ENCODE measurements at regions not wholly inside any gene's neighbourhood (a gene's known extent, or its start where the extent isn't known, plus 50 kb on each side); places are given as distances from the start of the nearest gene placed in this dataset.

GRCh38 chr2:158049129-158049855 is 52.4 kb upstream of the UPP2 start:
- DNase-seq (ENCODE audit: low spot score), result no peak

GRCh38 chr2:158048327-158048726 is 53.3 kb upstream of the UPP2 start:
- no peak for DNase-seq (ENCODE audit: low spot score)

GRCh38 chr2:158047156-158047611 is 54.5 kb upstream of the UPP2 start:
- DNase-seq (ENCODE audit: low spot score), result no peak

DNA sequence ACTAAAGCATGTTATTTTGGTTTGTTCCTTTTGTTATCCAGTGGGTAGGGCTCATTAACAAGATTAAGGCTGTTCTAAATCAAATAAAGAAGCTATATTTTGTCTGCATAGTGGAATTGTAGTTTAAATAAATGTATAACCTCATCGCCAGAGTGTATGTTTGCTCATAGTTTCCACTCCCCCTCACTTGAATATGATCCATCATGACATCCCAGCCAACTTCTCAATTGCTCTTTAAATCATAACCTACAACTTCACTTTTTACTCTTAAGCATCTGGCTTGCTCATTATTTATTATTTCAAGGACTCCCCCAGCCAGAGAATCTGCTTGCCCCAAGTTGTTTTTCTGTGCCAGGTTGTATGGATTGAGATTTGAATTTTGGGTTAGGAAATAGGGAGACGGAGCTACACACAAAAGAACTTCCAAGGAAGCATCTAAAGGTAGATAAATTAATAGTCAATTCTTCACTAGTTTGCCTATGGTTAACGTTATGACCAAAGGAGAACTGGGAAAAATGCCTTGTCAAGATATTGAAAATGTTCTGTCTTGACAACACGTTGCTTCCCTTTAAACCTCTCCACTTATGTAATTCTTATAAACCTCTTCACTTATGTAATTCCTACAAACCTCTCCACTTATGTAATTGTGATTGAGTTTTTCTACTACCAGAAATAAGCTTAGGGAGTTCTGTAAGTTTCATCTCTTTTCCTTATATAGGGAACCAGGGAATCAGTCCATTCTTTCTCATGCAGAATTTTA is 55.4 kb upstream of the UPP2 start:
- no peak for DNase-seq (ENCODE audit: low spot score)

DNA sequence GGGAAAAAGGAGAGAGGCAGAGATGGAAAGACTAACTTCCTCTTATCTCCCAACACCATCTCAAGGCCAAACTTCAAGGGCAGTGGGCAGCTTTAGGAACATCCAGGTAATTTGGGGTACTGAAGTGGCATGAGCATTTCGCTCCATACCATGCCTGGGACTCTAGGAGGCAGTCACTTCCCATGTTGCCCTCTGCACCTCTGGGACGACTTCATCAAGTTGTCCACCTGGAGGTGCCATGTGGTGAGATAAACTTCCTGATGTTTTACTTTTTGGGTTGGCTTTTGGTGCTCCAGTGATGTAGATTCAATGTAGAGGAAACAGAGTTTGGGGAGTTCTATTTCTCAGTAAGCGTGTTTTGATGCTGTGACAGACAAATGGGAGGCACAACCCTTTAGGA is 56.3 kb upstream of the UPP2 start:
- DNase-seq (ENCODE audit: low spot score), result no peak

- DNase-seq (ENCODE audit: low spot score), result no peak
Observed at GRCh38 chr2:158043181-158043948, 58.3 kb upstream of the UPP2 start.

GRCh38 chr2:158042666-158043065 is 59.0 kb upstream of the UPP2 start:
- no peak for DNase-seq (ENCODE audit: low spot score)

DNA sequence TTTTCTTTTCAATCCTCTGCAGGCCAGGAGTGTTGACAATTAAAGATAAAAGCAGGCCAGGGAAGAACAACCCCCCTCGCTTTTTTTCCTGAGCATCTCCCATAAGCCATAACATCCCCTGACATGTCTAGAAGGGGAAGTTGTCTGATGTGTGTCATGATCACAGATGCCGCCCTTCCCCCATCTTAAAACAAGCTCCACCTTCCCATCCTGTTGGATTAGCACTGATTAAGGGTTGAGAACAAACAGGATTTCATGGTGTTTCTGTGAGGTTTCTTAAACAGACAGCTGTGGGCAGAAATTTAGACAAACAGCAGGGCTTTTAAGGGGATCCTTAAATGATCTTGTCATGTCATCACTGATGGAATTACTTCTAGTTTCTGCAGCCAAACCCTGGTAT is 59.4 kb upstream of the UPP2 start:
- DNase-seq (ENCODE audit: low spot score), result no peak

DNA sequence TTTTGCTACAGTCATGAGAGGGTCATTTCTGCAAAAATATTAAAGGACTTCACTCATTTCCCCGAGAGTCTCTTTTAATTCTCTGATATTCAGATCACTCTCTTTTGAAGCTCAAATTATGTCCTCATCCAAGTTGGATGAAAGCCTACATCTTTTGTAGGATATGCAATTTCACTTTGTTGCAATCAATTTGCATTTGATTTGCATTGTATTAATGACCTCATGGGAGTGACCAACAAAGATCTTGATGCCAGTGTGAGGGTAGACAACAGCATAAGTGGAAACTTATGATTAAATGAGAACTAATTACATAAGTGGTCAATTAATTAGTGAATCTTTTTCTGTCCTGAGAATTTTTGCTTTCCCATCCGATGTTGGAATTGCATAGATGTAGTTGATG is 60.3 kb upstream of the UPP2 start:
- no peak for DNase-seq (ENCODE audit: low spot score)

GRCh38 chr2:158038901-158039300 is 62.8 kb upstream of the UPP2 start:
- DNase-seq (ENCODE audit: low spot score), result no peak

DNA sequence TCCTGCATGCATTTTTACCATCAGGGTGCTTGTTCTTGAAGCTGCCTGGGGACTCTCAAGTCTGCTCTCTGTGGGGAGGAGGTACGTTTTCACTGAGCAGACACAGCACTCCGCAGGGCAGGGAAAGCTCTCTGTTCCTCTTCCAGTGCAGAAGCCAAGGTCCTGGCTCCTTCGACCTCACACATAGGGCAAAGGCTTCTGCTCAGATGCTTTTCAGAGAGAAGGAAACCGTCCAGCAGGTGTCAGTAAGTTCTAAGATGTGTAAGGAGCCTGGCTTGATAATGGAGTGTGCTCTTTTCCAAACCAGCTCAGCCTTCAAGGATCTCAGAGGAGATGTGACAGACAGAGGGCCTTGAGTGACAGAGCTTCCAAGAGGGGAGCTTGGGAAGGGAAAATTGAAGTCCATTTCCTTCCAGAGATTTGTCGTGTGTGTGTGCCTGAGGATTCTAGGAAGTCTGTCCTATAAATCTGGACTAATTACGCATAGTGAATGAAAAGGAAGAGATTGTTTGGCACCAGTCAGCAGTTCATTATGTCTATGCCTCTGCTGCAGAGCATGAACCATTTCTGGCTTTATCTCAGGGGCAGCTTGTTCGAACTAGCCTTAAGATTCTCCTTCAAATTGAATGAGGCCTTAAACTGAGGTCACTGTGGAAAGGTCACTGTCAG is 67.3 kb upstream of the UPP2 start:
- DNase-seq (ENCODE audit: low spot score), result peak; percentile 72

GRCh38 chr2:158031371-158031770 is 70.3 kb upstream of the UPP2 start:
- DNase-seq (ENCODE audit: low spot score), result no peak

DNA sequence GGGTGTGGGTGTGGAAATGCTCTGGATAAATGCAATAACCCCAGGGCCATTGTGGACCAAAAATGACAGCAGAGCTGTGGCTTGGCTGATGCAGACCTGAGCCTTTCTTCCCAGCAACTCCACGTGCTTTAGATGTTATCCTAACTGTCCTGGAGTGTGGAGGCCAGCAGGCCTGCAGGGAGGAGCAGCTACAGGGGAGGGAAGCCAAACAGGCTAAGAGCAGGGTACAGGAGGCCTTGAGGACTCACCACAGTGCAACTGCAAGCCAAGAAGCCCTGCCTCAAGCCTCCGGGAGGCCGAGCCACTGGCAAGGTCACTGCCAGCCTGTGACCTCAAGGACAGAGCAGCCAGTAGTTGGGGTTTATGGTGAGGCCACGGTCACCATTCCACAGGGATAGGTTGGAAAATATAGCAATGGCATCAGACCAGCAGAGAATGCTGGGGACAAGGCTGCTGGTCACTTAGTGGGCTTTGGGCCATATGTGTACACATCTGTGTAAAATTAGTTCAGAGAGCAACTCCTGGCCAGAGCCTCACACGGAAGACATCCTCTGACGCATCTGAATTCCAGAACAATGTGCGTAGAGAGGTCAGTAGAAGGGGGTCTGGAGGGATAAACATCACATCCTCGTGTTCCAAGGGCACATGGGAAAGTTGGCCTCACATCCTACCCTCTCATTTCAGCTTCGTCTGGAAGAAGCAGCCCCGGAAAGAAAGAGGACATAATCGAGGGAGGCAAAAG is 76.2 kb upstream of the UPP2 start:
- peak; percentile 84 for DNase-seq (ENCODE audit: low spot score)

- peak; percentile 53 for DNase-seq (ENCODE audit: low spot score)
Observed at GRCh38 chr2:158024288-158024898, 77.3 kb upstream of the UPP2 start.

- DNase-seq (ENCODE audit: low spot score), result no peak
Observed at GRCh38 chr2:158022888-158023287, 78.8 kb upstream of the UPP2 start.

GRCh38 chr2:158021226-158021625 is 80.5 kb upstream of the UPP2 start:
- no peak for DNase-seq (ENCODE audit: low spot score)

GRCh38 chr2:158015428-158016076 is 86.1 kb upstream of the UPP2 start:
- DNase-seq (ENCODE audit: low spot score), result no peak

DNA sequence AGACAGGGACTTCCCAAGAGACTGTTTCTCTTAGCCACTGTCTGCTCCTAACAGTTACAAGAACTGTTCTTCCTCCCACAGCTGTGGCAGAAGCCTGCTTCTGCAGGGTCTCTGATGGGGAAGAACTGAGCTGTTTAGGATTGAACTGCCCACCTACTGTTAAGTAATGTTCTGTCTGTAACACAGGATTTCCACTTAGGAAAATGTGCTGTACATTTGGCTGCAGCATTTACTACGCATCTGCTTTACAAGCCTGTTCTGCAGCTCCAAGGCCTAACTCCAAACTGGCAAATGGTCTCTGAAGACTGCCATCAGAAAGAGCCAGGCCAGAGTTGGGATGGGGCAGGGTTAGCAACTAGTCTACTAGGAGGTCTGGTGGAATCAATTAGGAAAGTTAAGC is 87.8 kb upstream of the UPP2 start:
- no peak for DNase-seq (ENCODE audit: low spot score)

- no peak for DNase-seq (ENCODE audit: low spot score)
Observed at GRCh38 chr2:158011055-158011771, 90.5 kb upstream of the UPP2 start.

- no peak for DNase-seq (ENCODE audit: low spot score)
Observed at GRCh38 chr2:158009399-158009798, 92.3 kb upstream of the UPP2 start.
